ENCODE measurements at regions not wholly inside any gene's neighbourhood (a gene's known extent, or its start where the extent isn't known, plus 50 kb on each side); places are given as distances from the start of the nearest gene placed in this dataset.

DNA sequence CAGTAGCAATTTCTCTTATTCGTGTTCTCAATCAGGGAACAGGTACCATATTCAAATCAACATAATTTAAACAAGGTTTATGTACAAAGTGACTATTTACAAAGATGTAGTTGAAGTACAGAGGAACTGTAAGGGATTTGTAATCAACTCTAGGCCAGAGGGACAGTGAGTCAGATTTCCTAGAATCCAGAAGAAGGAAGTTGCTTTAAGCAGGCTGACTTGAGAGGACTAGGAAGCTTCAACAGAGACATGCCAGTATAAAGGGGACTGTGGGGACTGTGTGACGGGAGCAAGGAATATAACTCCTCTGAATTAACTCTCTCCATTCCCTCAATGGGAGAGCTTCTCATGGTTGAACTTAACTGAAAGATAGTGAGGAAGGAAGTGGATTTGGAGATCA is 427.4 kb upstream of the JAG1 start:
- no peak overlapping the region for H3K27ac ChIP-seq (ENCODE audit: low read length)
- no peaks in the 10 kb centered on the region for H3K4me1 ChIP-seq (ENCODE audit: low read length)
- peaks cover 13% of the 10 kb centered on the region for H3K27me3 ChIP-seq (ENCODE audit: low read depth, low read length)
- H3K9me3 ChIP-seq (ENCODE audit: insufficient read depth, low read length) = no peaks in the 10 kb centered on the region
- no peak overlapping the region for H3K4me2 ChIP-seq (ENCODE audit: low read length)
- no peaks in the 10 kb centered on the region for H3K36me3 ChIP-seq (replicated peaks; ENCODE audit: low read depth, low read length)
- H3K4me3 ChIP-seq (ENCODE audit: low read length) = no peak overlapping the region
- TF ChIP-seq, protein P1, sequence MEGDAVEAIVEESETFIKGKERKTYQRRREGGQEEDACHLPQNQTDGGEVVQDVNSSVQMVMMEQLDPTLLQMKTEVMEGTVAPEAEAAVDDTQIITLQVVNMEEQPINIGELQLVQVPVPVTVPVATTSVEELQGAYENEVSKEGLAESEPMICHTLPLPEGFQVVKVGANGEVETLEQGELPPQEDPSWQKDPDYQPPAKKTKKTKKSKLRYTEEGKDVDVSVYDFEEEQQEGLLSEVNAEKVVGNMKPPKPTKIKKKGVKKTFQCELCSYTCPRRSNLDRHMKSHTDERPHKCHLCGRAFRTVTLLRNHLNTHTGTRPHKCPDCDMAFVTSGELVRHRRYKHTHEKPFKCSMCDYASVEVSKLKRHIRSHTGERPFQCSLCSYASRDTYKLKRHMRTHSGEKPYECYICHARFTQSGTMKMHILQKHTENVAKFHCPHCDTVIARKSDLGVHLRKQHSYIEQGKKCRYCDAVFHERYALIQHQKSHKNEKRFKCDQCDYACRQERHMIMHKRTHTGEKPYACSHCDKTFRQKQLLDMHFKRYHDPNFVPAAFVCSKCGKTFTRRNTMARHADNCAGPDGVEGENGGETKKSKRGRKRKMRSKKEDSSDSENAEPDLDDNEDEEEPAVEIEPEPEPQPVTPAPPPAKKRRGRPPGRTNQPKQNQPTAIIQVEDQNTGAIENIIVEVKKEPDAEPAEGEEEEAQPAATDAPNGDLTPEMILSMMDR (IDR thresholded peaks at IDR 0.05; ENCODE audit: low read depth, low read length) = no peak
- H4K20me1 ChIP-seq (ENCODE audit: insufficient read depth, low read length) = no peaks in the 10 kb centered on the region
- H3K79me2 ChIP-seq (ENCODE audit: low read length) = no peaks in the 10 kb centered on the region
- no peak overlapping the region for H2AFZ ChIP-seq (ENCODE audit: low read depth, low read length)
- H3K9ac ChIP-seq (ENCODE audit: low read length) = no peak overlapping the region

DNA sequence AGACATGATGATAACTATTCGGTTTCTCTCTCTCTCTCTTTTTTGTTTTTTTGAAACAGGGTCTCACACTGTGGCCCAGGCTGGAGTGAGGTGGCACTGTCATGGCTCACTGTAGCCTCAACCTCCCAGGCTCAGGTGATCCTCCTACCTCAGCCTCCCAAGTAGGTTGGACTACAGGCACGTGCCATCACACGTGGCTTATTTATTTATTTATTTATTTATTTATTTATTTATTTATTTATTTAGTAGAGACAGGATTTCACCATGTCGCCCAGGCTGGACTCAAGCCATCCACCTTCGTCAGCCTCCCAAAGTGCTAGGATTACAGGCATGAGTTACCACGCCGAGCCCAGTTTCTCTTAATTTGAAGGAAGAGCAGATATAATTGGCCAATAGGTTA is 427.9 kb upstream of the JAG1 start:
- Histone ChIP-seq H3K4me2 (ENCODE audit: low read length) (no peak overlapping the region), H3K36me3 (replicated peaks; ENCODE audit: low read depth, low read length) (no peaks in the 10 kb centered on the region)
- TF ChIP-seq, protein P1 (IDR thresholded peaks at IDR 0.05; ENCODE audit: low read depth, low read length) = no peak
- TF ChIP-seq EZH2phosphoT487 (IDR thresholded peaks at IDR 0.05; ENCODE audit: low read depth) = no peak

DNA sequence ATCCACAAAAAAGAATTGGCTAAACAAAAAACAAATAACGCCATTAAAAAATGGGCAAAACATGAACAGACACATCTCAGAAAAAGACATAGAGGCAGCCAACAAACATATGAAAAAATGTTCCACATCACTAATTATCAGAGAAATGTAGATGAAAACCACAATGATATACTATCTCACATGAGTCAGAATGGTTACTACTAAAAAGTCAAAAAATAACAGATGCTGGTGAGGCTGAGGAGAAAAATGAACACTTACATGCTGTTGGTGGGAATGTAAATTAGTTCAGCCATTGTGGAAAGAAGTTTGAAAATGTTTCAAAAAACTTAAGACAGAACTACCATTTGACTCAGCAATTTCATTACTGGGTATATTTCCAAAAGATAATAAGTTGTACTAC is 430.1 kb upstream of the JAG1 start:
- H4K20me1 ChIP-seq (ENCODE audit: insufficient read depth, low read length) = no peaks in the 10 kb centered on the region
- no peak overlapping the region for H3K4me2 ChIP-seq (ENCODE audit: low read length)
- no peak overlapping the region for H3K9ac ChIP-seq (ENCODE audit: low read length)
- no peak overlapping the region for H3K4me3 ChIP-seq (ENCODE audit: low read length)
- H3K4me1 ChIP-seq (ENCODE audit: low read length) = no peaks in the 10 kb centered on the region
- H2AFZ ChIP-seq (ENCODE audit: low read depth, low read length) = no peak overlapping the region
- no peak overlapping the region for H3K27ac ChIP-seq (ENCODE audit: low read length)
- H3K9me3 ChIP-seq (ENCODE audit: insufficient read depth, low read length) = no peaks in the 10 kb centered on the region
- no peaks in the 10 kb centered on the region for H3K36me3 ChIP-seq (replicated peaks; ENCODE audit: low read depth, low read length)
- TF ChIP-seq, protein P1 (IDR thresholded peaks at IDR 0.05; ENCODE audit: low read depth, low read length) = no peak
- TF ChIP-seq EZH2phosphoT487 (IDR thresholded peaks at IDR 0.05; ENCODE audit: low read depth) = no peak
- no peaks in the 10 kb centered on the region for H3K79me2 ChIP-seq (ENCODE audit: low read length)
- H3K27me3 ChIP-seq (ENCODE audit: low read depth, low read length) = peaks cover 18% of the 10 kb centered on the region; the same call in 1 of the 2 replicates

More for the DNA sequence above, 427.9 kb upstream of the JAG1 start:
- H2AFZ ChIP-seq (ENCODE audit: low read depth, low read length) = no peak overlapping the region
- H3K9me3 ChIP-seq (ENCODE audit: insufficient read depth, low read length) = no peaks in the 10 kb centered on the region
- H3K4me1 ChIP-seq (ENCODE audit: low read length) = no peaks in the 10 kb centered on the region
- no peak overlapping the region for H3K27ac ChIP-seq (ENCODE audit: low read length)
- H3K27me3 ChIP-seq (ENCODE audit: low read depth, low read length) = peaks cover 13% of the 10 kb centered on the region
- no peak overlapping the region for H3K4me3 ChIP-seq (ENCODE audit: low read length)
- H3K79me2 ChIP-seq (ENCODE audit: low read length) = no peaks in the 10 kb centered on the region
- no peaks in the 10 kb centered on the region for H4K20me1 ChIP-seq (ENCODE audit: insufficient read depth, low read length)
- H3K9ac ChIP-seq (ENCODE audit: low read length) = no peak overlapping the region

DNA sequence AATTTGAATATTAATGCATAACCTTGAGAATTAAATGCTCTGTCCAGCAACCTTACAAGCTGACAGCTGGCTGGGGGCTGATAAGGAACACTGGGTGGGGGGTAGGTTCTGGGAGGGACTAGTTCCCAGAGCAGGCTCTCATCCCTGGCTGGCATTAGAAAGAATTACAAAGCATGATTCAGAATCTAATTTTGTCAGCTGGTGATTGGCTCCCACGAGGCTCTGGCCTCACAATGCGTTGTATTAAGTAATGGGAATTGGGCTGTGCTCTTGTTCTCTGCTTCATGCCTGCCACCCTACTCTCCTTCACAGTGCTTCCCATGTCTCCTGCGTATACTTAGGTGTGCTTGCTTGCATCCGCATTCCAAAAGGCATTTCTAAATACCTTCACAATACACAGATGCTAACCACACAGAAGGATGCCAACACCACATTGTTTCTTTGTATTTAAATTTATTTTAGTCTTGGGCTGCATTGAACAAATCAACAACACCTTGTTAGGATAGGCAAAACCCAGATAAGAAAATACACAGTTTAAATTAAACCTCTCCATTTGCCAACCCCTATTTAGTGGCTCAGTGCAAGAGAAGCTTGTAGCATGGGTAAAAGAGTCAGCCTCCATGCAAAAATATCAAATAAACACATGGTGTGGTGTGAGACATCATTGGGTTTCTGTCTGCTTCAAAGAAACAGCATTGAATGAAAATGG is 434.5 kb upstream of the JAG1 start:
- Histone ChIP-seq H3K27me3 (ENCODE audit: low read depth, low read length) (peaks cover 32% of the 10 kb centered on the region), H3K4me2 (ENCODE audit: low read length) (no peak overlapping the region), H3K9ac (ENCODE audit: low read length) (no peak overlapping the region), H3K9me3 (ENCODE audit: insufficient read depth, low read length) (no peaks in the 10 kb centered on the region), H3K4me3 (ENCODE audit: low read length) (no peak overlapping the region), H3K27ac (ENCODE audit: low read length) (no peak overlapping the region), H4K20me1 (ENCODE audit: insufficient read depth, low read length) (no peaks in the 10 kb centered on the region), H3K4me1 (ENCODE audit: low read length) (no peaks in the 10 kb centered on the region), H3K36me3 (replicated peaks; ENCODE audit: low read depth, low read length) (no peaks in the 10 kb centered on the region), H2AFZ (ENCODE audit: low read depth, low read length) (no peak overlapping the region), H3K79me2 (ENCODE audit: low read length) (no peaks in the 10 kb centered on the region)
- TF ChIP-seq EZH2phosphoT487 (IDR thresholded peaks at IDR 0.05; ENCODE audit: low read depth) = no peak
- TF ChIP-seq, protein P1 (IDR thresholded peaks at IDR 0.05; ENCODE audit: low read depth, low read length) = no peak

All from OCI-LY3 (cell line).